ENCODE measurements at regions not wholly inside any gene's neighbourhood (a gene's known extent, or its start where the extent isn't known, plus 50 kb on each side); places are given as distances from the start of the nearest gene placed in this dataset.
A peak's percentile ranks its signal among the peaks of the same experiment; 100 is the strongest.
"Not testable (repeated sequence)": the region's sequence is repeated elsewhere in the genome, so short reads cannot be mapped to it uniquely, and the experiment has no call there.

GRCh38 chr11:81825346-81825745, 908.3 kb downstream of the FAM181B start:
- no peak for DNase-seq (ENCODE audit: insufficient read length, low spot score)
- FAIRE-seq, result no peak

GRCh38 chr11:81819462-81819861, 914.2 kb downstream of the FAM181B start:
- FAIRE-seq, result no peak
- no peak for TF ChIP-seq CTCF (IDR thresholded peaks at IDR 0.05; ENCODE audit: insufficient read depth, missing control alignments)
- DNase-seq (ENCODE audit: insufficient read length, low spot score), result no peak

More at GRCh38 chr11:81825346-81825745, 908.3 kb downstream of the FAM181B start:
- TF ChIP-seq CTCF (IDR thresholded peaks at IDR 0.05; ENCODE audit: insufficient read depth, missing control alignments), result no peak

- TF ChIP-seq CTCF (IDR thresholded peaks at IDR 0.05; ENCODE audit: insufficient read depth, missing control alignments), result no peak
- no peak for FAIRE-seq
- no peak for DNase-seq (ENCODE audit: insufficient read length, low spot score)
Observed at GRCh38 chr11:81804858-81805257, 928.8 kb downstream of the FAM181B start.

DNA sequence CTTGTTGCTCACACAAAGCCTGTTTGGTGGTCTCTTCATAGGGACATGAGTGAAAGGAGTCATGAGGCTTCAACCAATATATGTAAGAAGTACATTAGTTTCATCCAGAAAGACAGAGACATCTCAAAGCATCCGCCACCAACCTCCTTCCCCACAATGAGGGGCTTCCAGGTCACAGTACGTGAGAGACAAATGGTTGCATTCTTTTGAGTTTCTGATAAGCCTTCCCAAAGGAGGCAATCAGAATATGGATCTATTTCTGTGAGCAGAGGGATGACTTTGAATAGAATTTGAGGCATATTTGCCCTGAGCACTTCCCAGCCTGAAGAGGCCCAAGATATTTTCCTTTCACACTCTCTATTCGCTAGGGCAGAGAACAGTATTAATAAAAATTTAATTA, 931.1 kb downstream of the FAM181B start:
- no peak for TF ChIP-seq CTCF (IDR thresholded peaks at IDR 0.05; ENCODE audit: insufficient read depth, missing control alignments)
- DNase-seq (ENCODE audit: insufficient read length, low spot score), result no peak
- no peak for FAIRE-seq

DNA sequence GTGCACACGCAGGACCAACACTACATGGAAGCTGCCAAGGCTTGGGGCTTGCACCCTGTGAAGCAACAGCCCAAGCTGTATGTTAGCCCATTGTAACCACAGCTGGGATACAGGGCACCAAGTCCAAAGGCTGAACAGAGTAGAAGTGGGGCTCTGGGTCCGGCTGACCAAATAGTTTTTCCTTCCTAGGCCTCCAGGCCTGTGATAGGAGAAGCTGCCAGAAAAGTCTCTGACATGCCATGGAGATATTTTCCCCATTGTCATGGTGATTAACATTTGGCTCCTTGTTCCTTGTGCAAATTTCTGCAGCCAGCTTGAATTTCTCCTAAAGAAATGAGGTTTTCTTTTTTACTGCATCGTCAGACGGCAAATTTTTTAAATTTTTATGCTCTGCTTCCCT, 941.2 kb downstream of the FAM181B start:
- no peak for TF ChIP-seq CTCF (IDR thresholded peaks at IDR 0.05; ENCODE audit: insufficient read depth, missing control alignments)
- no peak for FAIRE-seq
- DNase-seq (ENCODE audit: insufficient read length, low spot score), result no peak

GRCh38 chr11:81787584-81788049, 946.0 kb downstream of the FAM181B start:
- no peak for FAIRE-seq
- DNase-seq (ENCODE audit: insufficient read length, low spot score), result no peak

DNA sequence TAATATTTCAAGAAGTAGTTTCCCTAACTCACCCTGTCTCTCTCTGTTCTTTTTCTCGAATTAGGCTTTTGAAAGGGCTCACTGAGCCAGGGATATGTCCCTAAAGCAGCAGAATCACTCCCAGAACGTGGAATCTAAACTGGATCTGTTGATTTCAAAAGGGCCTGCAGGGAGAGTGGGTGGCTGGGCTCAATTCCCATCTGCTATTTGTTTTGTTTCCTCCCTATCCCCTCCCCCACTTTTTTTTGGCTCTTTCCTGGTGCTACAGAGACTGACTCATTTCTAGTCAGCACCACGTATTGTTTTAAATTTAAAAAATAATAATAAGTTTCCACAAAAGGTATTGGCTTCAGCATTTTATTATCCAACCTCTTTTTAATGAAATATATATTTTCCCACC, 961.5 kb downstream of the FAM181B start:
- FAIRE-seq (no peak), DNase-seq (ENCODE audit: insufficient read length, low spot score) (no peak)
- TF ChIP-seq CTCF (IDR thresholded peaks at IDR 0.05; ENCODE audit: insufficient read depth, missing control alignments), result no peak

More at GRCh38 chr11:81787584-81788049, 946.0 kb downstream of the FAM181B start:
- peak; percentile 51 for TF ChIP-seq CTCF (IDR thresholded peaks at IDR 0.05; ENCODE audit: insufficient read depth, missing control alignments)

DNA sequence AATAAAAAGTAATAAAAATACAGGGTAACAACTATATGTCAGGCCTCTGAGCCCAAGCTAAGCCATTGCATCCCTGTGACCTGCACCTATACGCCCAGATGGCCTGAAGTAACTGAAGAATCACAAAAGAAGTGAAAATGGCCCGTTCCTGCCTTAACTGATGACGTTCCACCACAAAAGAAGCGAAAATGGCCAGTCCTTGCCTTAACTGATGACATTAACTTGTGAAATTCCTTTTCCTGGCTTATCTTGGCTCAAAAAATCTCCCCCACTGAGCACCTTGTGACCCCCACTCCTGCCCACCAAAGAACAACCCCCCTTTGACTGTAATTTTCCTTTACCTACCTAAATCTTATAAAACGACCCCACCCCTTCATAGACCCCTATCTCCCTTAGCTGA, 963.8 kb downstream of the FAM181B start:
- FAIRE-seq; DNase-seq (ENCODE audit: insufficient read length, low spot score): not testable (repeated sequence)
